ENCODE measurements at regions not wholly inside any gene's neighbourhood (a gene's known extent, or its start where the extent isn't known, plus 50 kb on each side); places are given as distances from the start of the nearest gene placed in this dataset.

DNA sequence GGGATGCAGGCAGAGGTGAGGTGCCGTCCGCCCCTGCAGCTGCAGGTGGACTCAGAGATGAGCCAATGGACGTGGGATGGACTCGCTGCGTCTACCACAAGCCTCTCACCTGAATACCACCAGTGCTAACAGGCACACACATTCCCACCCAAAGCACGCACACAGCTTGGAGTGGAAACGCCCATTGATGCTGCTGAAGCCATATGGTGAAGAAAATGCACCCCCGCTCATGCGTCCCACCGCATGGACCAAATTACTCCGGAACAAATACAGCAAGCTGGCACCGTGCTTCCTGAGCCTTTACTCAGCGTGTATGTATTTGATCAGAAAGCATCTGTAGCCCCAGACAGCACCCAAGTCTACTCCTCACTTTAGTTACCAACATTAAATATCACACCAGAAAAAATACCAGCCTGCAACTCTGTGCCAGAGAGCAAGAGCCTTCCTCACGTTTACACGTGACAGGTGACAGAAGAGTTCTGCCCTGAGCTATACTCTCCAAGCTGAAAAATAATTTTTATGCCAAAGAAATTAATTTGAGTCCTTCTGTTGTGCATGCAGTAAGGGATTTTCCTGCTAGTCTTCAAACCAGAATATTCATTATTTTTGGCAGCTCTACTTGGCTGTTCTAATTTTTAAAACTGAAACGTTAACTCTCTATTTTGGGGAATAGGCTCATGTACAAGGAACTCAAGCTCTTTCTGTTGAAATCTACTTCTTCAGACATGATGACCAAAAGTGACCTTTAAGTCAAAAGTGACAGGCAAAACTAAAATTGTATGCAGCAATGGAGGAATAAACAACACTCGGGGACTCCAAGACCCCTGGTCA lies 58.2 kb upstream of the SYNDIG1 start:
- Histone ChIP-seq H3K9me3 (ENCODE audit: control insufficient read depth in 1 of 2, insufficient read depth in 1 of 2, low read length in 2 of 2) (peaks cover 0 to 9% of the 10 kb centered on the region in 2 experiments), H3K27ac (ENCODE audit: low read depth in 1 of 2, low read length in 2 of 2) (no peak overlapping the region), H3K4me3 (ENCODE audit: low read length) (no peak overlapping the region), H3K4me1 (ENCODE audit: insufficient read depth, low read length) (peaks cover 4% of the 10 kb centered on the region), H3K27me3 (ENCODE audit: control insufficient read depth in 1 of 2, insufficient read depth in 2 of 2, low read length in 2 of 2) (peaks cover 0 to 2% of the 10 kb centered on the region in 2 experiments), H3K36me3 (ENCODE audit: insufficient read depth, low read length) (no peaks in the 10 kb centered on the region)
- TF ChIP-seq, protein P1, sequence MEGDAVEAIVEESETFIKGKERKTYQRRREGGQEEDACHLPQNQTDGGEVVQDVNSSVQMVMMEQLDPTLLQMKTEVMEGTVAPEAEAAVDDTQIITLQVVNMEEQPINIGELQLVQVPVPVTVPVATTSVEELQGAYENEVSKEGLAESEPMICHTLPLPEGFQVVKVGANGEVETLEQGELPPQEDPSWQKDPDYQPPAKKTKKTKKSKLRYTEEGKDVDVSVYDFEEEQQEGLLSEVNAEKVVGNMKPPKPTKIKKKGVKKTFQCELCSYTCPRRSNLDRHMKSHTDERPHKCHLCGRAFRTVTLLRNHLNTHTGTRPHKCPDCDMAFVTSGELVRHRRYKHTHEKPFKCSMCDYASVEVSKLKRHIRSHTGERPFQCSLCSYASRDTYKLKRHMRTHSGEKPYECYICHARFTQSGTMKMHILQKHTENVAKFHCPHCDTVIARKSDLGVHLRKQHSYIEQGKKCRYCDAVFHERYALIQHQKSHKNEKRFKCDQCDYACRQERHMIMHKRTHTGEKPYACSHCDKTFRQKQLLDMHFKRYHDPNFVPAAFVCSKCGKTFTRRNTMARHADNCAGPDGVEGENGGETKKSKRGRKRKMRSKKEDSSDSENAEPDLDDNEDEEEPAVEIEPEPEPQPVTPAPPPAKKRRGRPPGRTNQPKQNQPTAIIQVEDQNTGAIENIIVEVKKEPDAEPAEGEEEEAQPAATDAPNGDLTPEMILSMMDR (IDR thresholded peaks at IDR 0.05), result no peak
- Mint-ChIP-seq H3K36me3 (ENCODE audit: low read depth) (no peaks in the 10 kb centered on the region), H3K27me3 (no peaks in the 10 kb centered on the region), H3K9me3 (peaks cover 11% of the 10 kb centered on the region), H3K27ac (no peak overlapping the region), H3K4me3 (no peak overlapping the region), H3K4me1 (ENCODE audit: low read depth) (peaks cover 17% of the 10 kb centered on the region)
- ChIA-PET POLR2A (no interaction called here), CTCF (no interaction called here)
- no peak for DNase-seq
- intact Hi-C loops (cut with DNase I, micrococcal nuclease), result no loop called here
- no peak for ATAC-seq (ENCODE audit: poor library complexity)

GRCh38 chr20:24407151-24407550 lies 62.3 kb upstream of the SYNDIG1 start:
- H3K27ac ChIP-seq (ENCODE audit: low read depth in 1 of 2, low read length in 2 of 2), result no peak overlapping the region
- ATAC-seq (ENCODE audit: poor library complexity), result no peak
- peaks cover 4% of the 10 kb centered on the region for H3K4me1 ChIP-seq (ENCODE audit: insufficient read depth, low read length)
- intact Hi-C loops (cut with DNase I, micrococcal nuclease), result no loop called here
- peaks cover 2% of the 10 kb centered on the region for H3K9me3 Mint-ChIP-seq
- no peaks in the 10 kb centered on the region for H3K36me3 Mint-ChIP-seq (ENCODE audit: low read depth)
- DNase-seq, result no peak
- CTCF ChIA-PET, result no interaction called here
- TF ChIP-seq, protein P1 (IDR thresholded peaks at IDR 0.05), result no peak
- H3K9me3 ChIP-seq (ENCODE audit: control insufficient read depth in 1 of 2, insufficient read depth in 1 of 2, low read length in 2 of 2), result peaks cover 0 to 3% of the 10 kb centered on the region in 2 experiments
- POLR2A ChIA-PET, result interaction anchor here (2.0 kb wide), 1 partner anchor 17 kb away, joined by 7 read pairs; no protein-coding TSS in a partner anchor
- H3K4me1 Mint-ChIP-seq (ENCODE audit: low read depth), result peaks cover 24% of the 10 kb centered on the region
- no peak overlapping the region for H3K4me3 ChIP-seq (ENCODE audit: low read length)
- peak overlapping the region; percentile 31 for H3K4me3 Mint-ChIP-seq
- H3K27me3 Mint-ChIP-seq, result no peaks in the 10 kb centered on the region
- H3K36me3 ChIP-seq (ENCODE audit: insufficient read depth, low read length), result no peaks in the 10 kb centered on the region
- peak overlapping the region; percentile 66 for H3K27ac Mint-ChIP-seq
- H3K27me3 ChIP-seq (ENCODE audit: control insufficient read depth in 1 of 2, insufficient read depth in 2 of 2, low read length in 2 of 2), result peaks cover 0 to 2% of the 10 kb centered on the region in 2 experiments

DNA sequence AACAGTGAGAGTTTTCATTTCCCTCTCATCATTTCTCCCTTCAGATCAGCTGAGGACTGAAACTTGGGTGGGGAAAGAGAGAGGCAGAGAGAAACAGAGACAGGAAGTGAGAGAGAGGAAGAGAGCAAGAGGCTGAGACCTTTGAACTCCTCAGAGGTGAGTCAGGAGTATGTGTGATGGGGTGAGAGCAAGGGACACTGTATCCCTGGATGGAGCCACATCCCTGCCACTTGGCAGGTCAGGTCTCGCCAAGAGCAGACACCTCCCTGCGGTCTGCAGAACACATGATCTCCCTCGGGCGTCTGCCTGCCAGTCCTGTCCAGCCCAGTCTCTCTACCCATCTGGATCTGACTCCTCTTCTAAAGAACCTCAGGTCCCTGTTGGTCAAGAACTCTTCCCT lies 62.7 kb upstream of the SYNDIG1 start:
- peaks cover 24% of the 10 kb centered on the region for H3K4me1 Mint-ChIP-seq (ENCODE audit: low read depth)
- no peak overlapping the region for H3K27ac ChIP-seq (ENCODE audit: low read depth in 1 of 2, low read length in 2 of 2)
- intact Hi-C loops (cut with DNase I, micrococcal nuclease), result no loop called here
- POLR2A ChIA-PET, result interaction anchor here (2.0 kb wide), 1 partner anchor 17 kb away, joined by 7 read pairs; no protein-coding TSS in a partner anchor
- DNase-seq (no peak), ATAC-seq (ENCODE audit: poor library complexity) (peak; percentile 34)
- no peaks in the 10 kb centered on the region for H3K27me3 Mint-ChIP-seq
- H3K9me3 ChIP-seq (ENCODE audit: control insufficient read depth in 1 of 2, insufficient read depth in 1 of 2, low read length in 2 of 2), result peaks cover 0 to 3% of the 10 kb centered on the region in 2 experiments
- H3K9me3 Mint-ChIP-seq, result peaks cover 2% of the 10 kb centered on the region
- CTCF ChIA-PET, result no interaction called here
- H3K27ac Mint-ChIP-seq, result peak overlapping the region; percentile 66
- H3K36me3 Mint-ChIP-seq (ENCODE audit: low read depth), result no peaks in the 10 kb centered on the region
- peaks cover 4% of the 10 kb centered on the region for H3K4me1 ChIP-seq (ENCODE audit: insufficient read depth, low read length)
- H3K27me3 ChIP-seq (ENCODE audit: control insufficient read depth in 1 of 2, insufficient read depth in 2 of 2, low read length in 2 of 2), result peaks cover 0 to 2% of the 10 kb centered on the region in 2 experiments
- H3K4me3 ChIP-seq (ENCODE audit: low read length), result no peak overlapping the region
- peak overlapping the region; percentile 36 for H3K4me3 Mint-ChIP-seq
- no peaks in the 10 kb centered on the region for H3K36me3 ChIP-seq (ENCODE audit: insufficient read depth, low read length)
- TF ChIP-seq, protein P1 (IDR thresholded peaks at IDR 0.05), result no peak

Data from CD4-positive, alpha-beta T cell (primary cell).